OCI-LY3 (cell line): ENCODE measurements at regions not wholly inside any gene's neighbourhood (a gene's known extent, or its start where the extent isn't known, plus 50 kb on each side); places are given as distances from the start of the nearest gene placed in this dataset.
A peak's percentile ranks its signal among the peaks of the same experiment; 100 is the strongest.

Experiments used
- H2AFZ ChIP-seq: fragments of 200-600, 300-600 bp; shearing (Covaris generic); 2 replicates; pipeline ENCODE4 v1.6.0; 2014; ENCODE audit warnings: antibody characterized with exemption, low read depth, low read length
- H3K27ac ChIP-seq: fragments of 200-600, 300-600 bp; sonication (generic); 2 replicates; pipeline ENCODE4 v1.5.1; 2014; ENCODE audit warnings: mild to moderate bottlenecking, low read length, moderate library complexity, mixed read lengths
- H3K27me3 ChIP-seq: fragments of 200-600, 300-600 bp; sonication (generic); 2 replicates; pipeline ENCODE4 v1.6.1; 2014; ENCODE audit warnings: low read depth, low read length, mixed read lengths
- H3K36me3 ChIP-seq: fragments of 200-600, 300-600 bp; sonication (generic); replicated peaks from 2 replicates; pipeline ENCODE3; 2014; ENCODE audit warnings: low read depth, low read length, mixed read lengths
- H3K4me1 ChIP-seq: fragments of 300-600, 200-600 bp; sonication (generic); 2 replicates; pipeline ENCODE4 v1.6.1; 2014; ENCODE audit warnings: low read length, mixed read lengths
- H3K4me2 ChIP-seq: fragments of 200-600, 300-600 bp; sonication (generic); 2 replicates; pipeline ENCODE4 v1.6.1; 2014; ENCODE audit warnings: low read length, mixed read lengths
- H3K4me3 ChIP-seq: fragments of 300-600, 200-600 bp; sonication (generic); 2 replicates; pipeline ENCODE4 v1.5.1; 2014; ENCODE audit warnings: antibody characterized with exemption, mild to moderate bottlenecking, low read length, moderate library complexity
- H3K79me2 ChIP-seq: fragments of 300-600, 200-600 bp; shearing (Covaris generic); 2 replicates; pipeline ENCODE4 v1.6.1; 2014; ENCODE audit warnings: mild to moderate bottlenecking, low read length, mixed read lengths
- H3K9ac ChIP-seq: fragments of 300-600, 200-600 bp; shearing (Covaris generic); 2 replicates; pipeline ENCODE4 v1.6.0; 2014; ENCODE audit warnings: mild to moderate bottlenecking, low read length, moderate library complexity
- H3K9me3 ChIP-seq: fragments of 200-600, 300-600 bp; shearing (Covaris generic); 2 replicates; pipeline ENCODE4 v1.6.1; 2014; ENCODE audit warnings: low read length, mixed read lengths; ENCODE audit not compliant: insufficient read depth
- H4K20me1 ChIP-seq: fragments of 200-600, 300-600 bp; sonication (generic); 2 replicates; pipeline ENCODE4 v1.6.1; 2016; ENCODE audit warnings: low read length, mixed read lengths; ENCODE audit not compliant: insufficient read depth
- CTCF ChIP-seq: fragments of 200-600, 300-600 bp; sonication (generic); IDR thresholded peaks from 2 replicates; pipeline ENCODE4 v1.5.1; 2014; ENCODE audit warnings: antibody characterized with exemption, low read length, low read depth
- EZH2phosphoT487 ChIP-seq: fragments of 200-600 bp; shearing (Covaris generic); IDR thresholded peaks from 2 replicates; pipeline ENCODE4 v1.6.1; 2018; ENCODE audit warnings: antibody characterized with exemption, mixed run types, low read depth

GRCh38 chr10:84659497-84660439, 331.4 kb downstream of the CCSER2 start:
- H3K79me2 ChIP-seq = no peaks in the 10 kb centered on the region
- no peak overlapping the region for H3K27ac ChIP-seq
- H3K4me2 ChIP-seq = no peak overlapping the region
- H3K9ac ChIP-seq = no peak overlapping the region
- H2AFZ ChIP-seq = no peak overlapping the region
- H3K36me3 ChIP-seq = no peaks in the 10 kb centered on the region
- 0 out of 2 replicates have a peak, but pooled peaks cover 3% of the 10 kb centered on the region for H3K4me1 ChIP-seq
- no peaks in the 10 kb centered on the region for H3K27me3 ChIP-seq
- no peaks in the 10 kb centered on the region for H3K9me3 ChIP-seq
- no peaks in the 10 kb centered on the region for H4K20me1 ChIP-seq
- H3K4me3 ChIP-seq = no peak overlapping the region
- TF ChIP-seq EZH2phosphoT487 (no peak), CTCF (no peak)

- H3K9me3 ChIP-seq = no peaks in the 10 kb centered on the region
- no peaks in the 10 kb centered on the region for H3K79me2 ChIP-seq
- no peaks in the 10 kb centered on the region for H3K4me1 ChIP-seq
- H2AFZ ChIP-seq = no peak overlapping the region
- H3K4me3 ChIP-seq = no peak overlapping the region
- TF ChIP-seq CTCF (no peak), EZH2phosphoT487 (no peak)
- no peaks in the 10 kb centered on the region for H3K36me3 ChIP-seq
- H3K4me2 ChIP-seq = no peak overlapping the region
- H3K9ac ChIP-seq = no peak overlapping the region
- H3K27ac ChIP-seq = no peak overlapping the region
- no peaks in the 10 kb centered on the region for H4K20me1 ChIP-seq
- H3K27me3 ChIP-seq = no peaks in the 10 kb centered on the region
These were observed 332.2 kb downstream of the CCSER2 start for GRCh38 chr10:84660450-84661159.

GRCh38 chr10:84665211-84665610, 336.8 kb downstream of the CCSER2 start:
- Histone ChIP-seq H3K9ac (no peak overlapping the region), H3K79me2 (no peaks in the 10 kb centered on the region), H3K4me2 (no peak overlapping the region), H3K36me3 (no peaks in the 10 kb centered on the region), H3K4me1 (no peaks in the 10 kb centered on the region), H3K4me3 (no peak overlapping the region), H2AFZ (no peak overlapping the region), H4K20me1 (no peaks in the 10 kb centered on the region), H3K27me3 (no peaks in the 10 kb centered on the region), H3K9me3 (no peaks in the 10 kb centered on the region), H3K27ac (no peak overlapping the region)
- no peak for TF ChIP-seq CTCF
- no peak for TF ChIP-seq EZH2phosphoT487

GRCh38 chr10:84665883-84666463, 337.6 kb downstream of the CCSER2 start:
- H3K9me3 ChIP-seq = no peaks in the 10 kb centered on the region
- no peak overlapping the region for H3K4me2 ChIP-seq
- H3K4me3 ChIP-seq = no peak overlapping the region
- no peaks in the 10 kb centered on the region for H3K4me1 ChIP-seq
- H2AFZ ChIP-seq = no peak overlapping the region
- no peaks in the 10 kb centered on the region for H4K20me1 ChIP-seq
- H3K27me3 ChIP-seq = no peaks in the 10 kb centered on the region
- no peak overlapping the region for H3K27ac ChIP-seq
- no peak overlapping the region for H3K9ac ChIP-seq
- TF ChIP-seq CTCF (peak; percentile 74), EZH2phosphoT487 (no peak)
- H3K79me2 ChIP-seq = no peaks in the 10 kb centered on the region
- no peaks in the 10 kb centered on the region for H3K36me3 ChIP-seq
